HG03139 (cell line): ENCODE measurements at regions not wholly inside any gene's neighbourhood (a gene's known extent, or its start where the extent isn't known, plus 50 kb on each side); places are given as distances from the start of the nearest gene placed in this dataset.
"Not testable (repeated sequence)": the region's sequence is repeated elsewhere in the genome, so short reads cannot be mapped to it uniquely, and the experiment has no call there.

Source experiments
- ATAC-seq: cut with Tn5 transposase; IDR thresholded peaks from one replicate; pipeline ENCODE4 v1.9.1; 2021; ENCODE audit not compliant: unreplicated experiment

DNA sequence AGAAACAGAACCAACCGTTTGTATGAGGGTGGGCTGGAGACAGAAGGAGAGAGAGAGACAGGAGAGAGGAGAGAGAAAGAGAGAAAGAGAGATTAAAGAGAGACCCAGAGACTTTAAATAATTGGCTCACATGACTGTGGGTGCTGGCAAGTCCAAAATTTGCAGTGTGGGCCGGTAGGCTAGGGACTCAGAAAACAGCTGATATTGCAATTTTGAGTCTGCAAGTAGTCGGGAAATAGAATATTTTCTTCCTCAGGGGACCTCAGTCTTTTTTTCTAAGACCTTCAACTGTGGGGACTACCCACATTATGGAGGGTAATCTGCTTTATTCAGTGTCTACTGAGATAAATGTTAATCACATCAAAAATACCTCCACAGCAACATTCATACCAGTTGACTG lies 1439.0 kb downstream of the CDH11 start:
- no peak for ATAC-seq

DNA sequence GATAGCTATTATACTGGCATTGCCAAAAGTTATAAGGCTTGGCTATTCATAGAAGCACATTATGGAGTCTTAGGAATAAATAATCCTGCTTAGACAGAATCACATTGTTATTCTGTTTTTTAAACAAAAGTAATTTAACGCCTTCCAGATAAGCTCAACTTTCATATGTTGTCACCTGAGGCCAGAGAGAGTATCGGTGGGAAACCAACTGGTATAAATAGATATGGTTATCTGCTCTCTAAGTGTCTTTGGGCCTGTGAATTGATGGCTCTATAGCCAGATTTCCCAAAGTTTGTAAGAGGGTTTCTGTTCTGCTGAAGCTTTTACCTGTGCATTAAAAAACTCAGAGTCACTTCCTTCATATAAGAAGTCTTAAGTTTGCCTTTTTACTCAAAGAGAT lies 1449.4 kb downstream of the CDH11 start:
- no peak for ATAC-seq

DNA sequence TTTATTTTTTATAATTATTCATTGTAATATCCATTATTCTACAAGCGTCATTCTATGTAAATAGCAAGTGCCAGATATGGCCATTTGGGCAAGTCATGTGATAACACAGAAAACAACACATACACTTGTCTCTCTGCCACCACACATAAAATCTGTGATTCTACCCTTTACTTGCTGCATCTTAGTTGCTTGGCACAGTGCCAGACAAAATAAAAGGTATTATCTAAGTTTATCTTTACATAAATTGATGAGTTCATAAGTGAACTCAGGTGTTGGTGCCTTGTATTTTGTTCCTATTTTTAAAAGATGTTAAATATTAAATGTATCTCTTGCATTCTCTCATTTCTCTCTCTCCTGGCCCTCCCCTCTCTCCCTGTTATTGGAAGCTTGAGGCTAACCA lies 1458.7 kb downstream of the CDH11 start:
- no peak for ATAC-seq

DNA sequence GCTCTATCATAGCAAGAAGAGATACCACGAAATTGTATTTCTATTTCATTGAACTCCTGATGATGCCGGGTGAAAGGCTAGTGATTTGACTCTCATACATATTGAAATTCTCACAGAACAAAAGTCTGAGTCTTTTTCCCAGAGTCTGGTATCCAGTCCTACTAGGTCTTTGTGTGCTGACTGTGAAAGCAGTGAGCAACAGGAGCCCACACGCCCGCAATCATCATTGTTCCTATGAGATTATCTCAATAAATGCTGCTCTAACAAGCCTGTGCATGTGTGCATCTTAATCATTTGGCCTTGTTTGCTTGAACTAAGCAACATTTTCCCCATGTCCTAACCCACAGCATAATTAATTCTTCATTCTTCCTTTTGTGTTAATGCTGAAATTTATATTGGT lies 1466.0 kb downstream of the CDH11 start:
- no peak for ATAC-seq

DNA sequence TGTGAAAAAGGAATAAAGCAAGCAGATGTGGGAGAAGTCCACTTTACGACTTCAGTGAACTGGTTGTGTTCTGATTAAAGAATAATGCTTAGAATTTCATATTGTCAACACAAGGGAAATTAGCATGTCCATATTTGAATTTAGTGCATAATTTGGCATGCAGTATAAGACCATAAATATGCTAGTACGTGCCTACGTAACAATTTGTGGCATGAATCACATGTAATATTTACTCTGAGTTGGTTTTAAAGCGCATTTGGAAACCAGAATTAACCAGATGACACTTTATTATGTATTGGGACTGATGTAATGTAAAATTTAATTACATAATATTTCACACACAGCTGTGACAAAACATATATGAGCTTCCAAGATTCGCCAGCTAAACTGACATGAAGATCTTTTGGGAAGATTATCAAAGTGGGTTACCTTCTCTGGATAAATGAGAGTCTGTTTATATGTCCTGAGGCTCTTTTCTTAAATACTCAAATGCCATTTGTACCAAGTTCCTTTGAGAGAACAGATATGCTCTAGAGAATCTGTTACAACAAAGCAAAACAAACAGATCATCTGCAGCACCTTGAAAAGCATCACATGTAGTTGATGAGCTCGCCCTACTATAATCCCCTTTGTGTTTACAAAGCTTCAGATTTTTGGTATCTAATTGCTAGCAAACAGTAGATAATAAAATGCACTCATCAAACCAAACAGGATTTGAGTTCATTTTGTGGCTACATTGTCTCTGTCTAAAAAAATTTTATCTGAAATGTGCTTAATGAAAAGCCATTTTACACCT lies 1468.6 kb downstream of the CDH11 start:
- no peak for ATAC-seq

DNA sequence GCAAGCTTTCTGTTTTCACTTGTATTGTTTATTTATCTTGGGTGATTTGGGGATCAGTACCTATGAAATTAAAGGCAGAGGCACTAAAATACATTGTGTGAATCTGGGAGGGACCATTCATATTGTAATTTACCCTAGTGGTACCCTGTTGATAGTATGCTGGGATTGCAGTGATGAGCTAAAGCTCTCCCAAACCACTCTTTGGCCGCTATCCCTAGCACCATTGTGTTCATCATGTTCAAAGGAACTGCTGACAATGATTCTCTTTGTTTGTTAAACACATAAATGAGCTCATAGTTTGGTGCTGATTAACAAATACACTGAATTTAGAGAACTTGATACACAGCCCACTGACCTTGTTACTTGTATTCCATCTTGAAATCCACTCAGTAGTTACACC lies 1469.8 kb downstream of the CDH11 start:
- ATAC-seq, result no peak

DNA sequence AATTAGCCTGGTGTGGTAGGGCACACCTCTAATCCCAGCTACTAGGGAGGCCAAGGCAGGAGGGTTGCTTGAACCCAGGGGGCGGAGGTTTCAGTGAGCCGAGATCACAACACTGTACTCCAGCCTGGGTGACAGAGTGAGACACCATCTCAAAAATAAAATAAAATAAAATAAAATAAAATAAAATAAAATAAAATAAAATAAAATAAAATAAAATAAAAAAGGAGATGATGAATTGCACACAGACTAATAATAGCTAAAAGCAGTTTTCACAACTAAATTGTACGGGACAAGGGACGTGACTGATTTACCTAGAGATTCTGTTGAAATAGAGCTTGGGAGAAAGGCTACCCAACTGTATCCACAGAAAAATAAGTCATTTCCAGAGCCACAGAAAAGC lies 1471.3 kb downstream of the CDH11 start:
- ATAC-seq, result no peak

DNA sequence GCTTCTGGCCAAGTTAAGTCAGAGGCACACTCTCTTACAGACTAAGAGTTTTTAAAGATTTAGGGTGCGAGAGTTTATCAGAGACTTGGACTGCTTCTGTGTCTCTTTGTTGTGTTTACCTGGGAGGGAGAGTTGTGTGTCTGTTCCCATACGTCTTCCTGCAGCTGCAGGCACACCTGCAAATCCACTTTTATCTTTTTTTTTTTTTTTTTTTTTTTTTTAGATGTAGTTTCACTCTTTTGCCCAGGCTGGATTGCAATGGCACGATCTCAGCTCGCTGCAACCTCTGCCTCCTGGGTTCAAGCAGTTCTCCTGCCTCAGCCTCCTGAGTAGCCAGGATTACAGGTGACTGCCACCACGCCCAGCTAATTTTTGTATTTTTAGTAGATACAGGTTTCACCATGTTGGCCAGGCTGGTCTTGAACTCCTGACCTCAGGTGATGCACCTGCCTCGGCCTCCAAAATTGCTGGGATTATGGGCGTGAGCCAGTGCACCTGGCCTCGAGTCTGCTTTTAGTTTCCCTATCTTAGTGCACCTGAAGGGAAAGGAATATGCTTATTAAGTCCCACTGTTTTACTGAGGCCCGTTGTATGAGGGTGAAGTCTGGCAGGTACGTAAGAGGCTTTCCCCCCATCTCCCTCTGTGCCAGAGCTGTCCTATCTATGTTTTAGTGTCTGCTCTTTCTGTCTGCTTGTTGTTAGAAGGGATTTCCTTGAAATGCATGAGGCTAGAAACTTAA lies 1488.0 kb downstream of the CDH11 start:
- not testable (repeated sequence) for ATAC-seq

DNA sequence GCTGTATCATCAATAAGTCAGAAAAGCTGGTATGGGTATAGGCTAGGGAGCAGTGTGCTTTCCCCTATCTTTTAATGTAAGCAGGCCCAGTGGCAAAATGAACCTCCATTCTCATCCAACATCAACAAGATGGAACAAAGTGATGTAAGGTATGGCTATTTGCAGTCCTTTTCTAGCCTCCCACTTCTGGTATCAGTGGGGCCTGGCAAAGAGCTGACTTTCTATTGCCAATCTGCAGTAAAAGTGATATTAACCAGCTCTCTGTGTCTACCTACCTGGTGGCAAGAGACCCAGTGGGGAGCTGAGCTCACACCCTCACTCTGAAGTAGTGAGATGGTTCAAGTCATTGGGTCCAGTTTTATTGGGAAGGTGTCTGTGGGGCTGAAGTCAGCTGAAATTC lies 1492.6 kb downstream of the CDH11 start:
- ATAC-seq, result no peak

DNA sequence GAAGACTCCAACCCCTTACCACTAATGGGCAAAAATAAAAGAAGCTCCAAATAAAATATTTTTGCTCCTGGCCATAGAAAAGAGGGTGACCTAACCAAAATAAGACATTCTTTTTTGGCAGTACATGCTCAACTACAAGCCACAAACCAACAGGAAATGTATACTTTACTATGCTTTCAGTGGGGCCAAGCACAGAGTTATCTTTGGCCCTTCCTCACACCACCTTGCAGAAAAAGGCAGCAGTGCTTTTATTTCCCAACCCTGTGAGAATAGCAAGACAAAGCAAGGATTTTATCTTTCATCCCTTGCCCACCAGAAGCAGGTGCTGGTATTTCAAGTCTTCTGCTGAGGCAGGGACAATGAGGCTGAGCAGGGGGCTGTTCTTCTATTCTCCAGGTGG lies 1493.1 kb downstream of the CDH11 start:
- no peak for ATAC-seq

DNA sequence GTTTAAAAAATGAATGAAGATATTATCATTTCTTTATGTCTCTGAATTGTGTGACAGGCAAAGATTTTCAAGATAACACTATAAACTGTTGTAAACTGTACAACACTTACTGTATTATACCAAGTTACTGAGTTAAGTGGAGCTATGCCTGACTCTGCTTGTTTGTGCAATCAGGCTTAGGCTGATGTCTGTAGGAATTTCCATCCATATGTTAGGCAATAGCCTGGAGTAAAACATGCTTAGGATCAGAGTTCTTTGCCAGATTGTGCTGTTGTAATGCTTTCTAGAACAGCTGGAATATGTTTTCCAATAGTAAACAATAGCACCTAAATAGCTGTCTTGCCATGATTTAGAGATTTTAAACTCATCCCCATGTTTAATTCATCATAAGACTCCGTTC lies 1496.7 kb downstream of the CDH11 start:
- ATAC-seq, result no peak

DNA sequence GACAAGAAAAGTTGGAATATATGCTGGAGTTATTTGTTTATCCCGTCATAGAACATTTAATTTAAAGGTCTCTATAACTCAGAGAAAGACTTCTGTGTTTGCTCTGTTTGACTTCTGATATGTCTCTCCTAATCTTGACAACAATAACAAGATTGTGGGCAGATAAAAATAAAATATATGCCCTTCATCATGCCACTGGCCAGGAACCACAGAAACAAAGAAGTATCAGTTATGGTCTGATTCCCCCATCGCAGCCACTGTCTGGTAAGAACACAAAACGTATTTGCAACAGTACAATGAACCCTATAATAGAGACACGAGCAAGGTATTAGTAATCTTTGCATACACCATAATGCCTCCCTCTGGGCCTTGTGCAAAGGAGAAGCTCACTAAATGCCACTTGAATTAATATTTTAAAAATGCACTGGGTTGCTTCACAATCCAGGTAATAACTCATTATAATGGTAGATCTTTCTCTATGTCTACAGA lies 1498.3 kb downstream of the CDH11 start:
- no peak for ATAC-seq

DNA sequence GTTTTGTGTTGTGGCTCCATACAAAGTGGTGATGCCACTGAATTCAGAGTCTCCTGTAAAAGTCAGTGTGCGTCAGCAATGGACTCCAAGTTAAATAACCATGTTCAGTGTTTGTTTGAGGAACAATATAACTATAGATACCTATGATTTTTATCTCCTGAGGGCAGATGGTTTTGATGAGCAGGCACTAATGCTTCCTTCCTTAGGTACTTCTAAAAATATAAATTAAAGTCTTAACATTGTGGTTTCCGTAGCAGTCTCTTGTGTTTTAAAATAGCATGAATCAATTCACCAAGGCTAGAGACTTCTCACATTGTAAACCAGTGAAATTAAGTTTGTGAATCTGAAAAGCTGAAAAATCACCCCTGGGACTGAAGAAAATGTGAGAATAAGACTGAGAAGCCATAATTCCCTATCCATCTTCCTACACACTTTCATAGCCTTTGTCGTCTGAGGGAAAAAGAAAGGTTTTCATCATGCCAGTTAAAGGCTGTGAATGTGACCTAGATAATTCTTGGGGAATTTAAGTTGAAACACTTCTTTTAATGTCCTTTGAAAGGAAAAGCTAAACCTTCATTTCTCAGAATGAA lies 1502.9 kb downstream of the CDH11 start:
- ATAC-seq, result no peak

DNA sequence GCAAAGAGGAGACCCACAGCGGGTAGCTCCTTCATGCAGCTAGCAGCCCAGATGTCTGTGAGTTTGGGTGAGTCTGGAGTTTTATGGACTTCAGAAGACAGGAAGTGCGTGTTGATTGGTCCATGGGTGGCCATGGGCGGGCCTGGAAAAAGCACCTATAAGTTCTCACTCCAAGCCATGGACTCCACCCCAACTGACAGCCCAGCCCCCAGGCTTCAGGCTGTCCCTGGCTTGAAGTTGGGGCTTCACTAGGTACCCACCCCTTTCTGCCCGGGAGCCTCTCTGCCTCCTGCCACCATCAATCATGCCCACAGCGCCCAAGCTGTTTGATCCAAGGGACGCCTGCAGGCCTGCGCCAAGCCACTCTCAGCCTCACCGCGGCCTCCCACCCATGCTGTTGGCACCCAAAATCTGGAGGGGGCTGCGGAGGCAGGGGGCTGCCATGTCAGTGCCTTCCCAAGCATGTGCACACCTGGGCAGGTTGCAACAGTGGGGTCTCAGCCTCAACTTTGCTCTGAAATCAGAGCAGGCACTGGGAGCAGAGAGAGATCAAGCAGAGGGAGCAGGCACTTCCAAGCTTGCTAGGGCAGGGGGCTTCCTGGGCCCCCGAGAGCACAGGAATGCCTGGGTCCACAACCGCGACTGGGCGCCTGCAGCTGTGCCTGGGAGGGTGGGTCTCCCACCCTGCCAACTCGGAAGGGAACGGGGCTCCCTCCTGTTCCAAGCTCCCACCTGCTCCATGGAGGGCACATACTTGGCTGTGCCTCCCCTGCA lies 1503.7 kb downstream of the CDH11 start:
- ATAC-seq, result no peak

DNA sequence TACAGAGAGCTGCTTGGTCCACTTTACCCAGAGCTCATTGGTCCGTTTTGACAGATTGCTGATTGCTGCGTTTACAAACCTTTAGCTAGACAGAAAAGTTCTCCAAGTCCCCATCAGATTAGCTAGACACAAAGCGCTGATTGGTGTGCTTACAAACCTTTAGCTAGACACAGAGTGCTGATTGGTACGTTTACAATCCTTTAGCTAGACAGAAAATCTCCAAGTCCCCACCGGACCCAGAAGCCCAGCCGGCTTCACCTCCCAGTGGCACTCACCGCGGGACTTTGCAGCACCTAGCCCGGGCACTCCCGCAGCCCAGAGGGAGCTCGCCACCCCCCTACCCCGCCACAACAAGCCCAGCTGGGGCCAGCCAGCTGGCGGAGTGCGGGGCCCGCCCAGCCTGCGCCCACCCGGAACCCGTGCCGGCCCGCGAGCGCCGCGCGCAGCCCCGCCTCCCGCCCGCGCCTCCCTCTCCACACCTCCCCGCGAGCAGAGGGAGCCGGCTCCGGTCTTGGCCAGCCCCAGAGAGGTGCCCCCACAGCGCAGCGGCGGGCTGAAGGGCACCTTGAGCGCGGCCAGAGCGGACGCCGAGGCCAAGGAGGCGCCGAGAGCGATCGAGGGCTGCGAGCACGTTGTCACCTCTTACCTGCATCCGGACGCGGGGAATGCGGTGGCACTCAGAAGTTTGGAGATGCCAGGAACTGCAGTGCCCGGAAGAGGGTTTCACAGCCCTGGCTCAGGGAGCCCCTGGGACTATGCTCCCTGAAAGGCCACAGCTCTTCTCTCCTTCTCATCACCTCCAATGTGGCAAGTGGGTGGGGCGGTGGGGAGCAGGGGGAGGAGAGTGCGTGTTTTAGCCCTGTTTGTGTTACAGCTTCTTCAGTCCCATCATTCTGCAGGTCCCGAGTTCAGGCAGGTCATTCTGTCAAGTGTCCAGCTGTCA lies 1504.5 kb downstream of the CDH11 start:
- no peak for ATAC-seq

DNA sequence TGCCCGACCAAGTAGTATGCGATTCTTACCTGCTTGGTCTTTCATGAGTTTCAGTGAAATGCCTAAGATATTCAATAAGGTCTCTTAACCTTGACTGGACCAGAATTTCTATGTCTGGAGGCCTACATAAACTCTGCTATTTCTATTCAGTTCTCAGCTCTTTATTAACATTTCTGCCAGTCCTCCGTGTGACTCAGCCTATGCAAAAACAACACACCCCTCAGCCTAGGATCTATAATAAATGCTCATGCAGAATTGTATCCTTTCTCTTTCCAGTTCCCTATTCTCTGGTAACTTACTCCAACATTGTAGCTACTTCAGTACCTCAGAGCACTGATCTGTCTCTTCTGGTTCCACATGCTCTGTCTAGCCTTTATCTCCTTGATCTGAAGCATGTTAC lies 1507.4 kb downstream of the CDH11 start:
- ATAC-seq, result no peak

DNA sequence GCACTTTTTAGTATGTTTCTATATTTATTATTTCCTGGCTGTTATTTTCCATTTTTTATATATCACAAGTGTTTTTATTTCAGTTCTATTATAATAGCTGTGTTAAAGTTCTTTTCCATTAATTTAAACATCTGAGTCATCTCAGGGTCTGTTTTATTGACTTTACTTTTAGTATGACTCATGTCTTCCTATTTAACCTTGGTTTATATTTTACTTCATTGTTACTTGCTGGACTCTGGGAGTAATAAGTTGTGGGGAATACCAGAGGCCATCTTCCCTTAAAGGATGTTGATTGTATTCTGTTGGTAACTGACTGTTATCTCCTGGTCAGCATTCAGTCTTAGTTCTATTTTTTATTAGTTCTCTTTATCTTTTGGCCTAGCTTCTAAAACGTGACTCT lies 1508.2 kb downstream of the CDH11 start:
- ATAC-seq, result no peak

DNA sequence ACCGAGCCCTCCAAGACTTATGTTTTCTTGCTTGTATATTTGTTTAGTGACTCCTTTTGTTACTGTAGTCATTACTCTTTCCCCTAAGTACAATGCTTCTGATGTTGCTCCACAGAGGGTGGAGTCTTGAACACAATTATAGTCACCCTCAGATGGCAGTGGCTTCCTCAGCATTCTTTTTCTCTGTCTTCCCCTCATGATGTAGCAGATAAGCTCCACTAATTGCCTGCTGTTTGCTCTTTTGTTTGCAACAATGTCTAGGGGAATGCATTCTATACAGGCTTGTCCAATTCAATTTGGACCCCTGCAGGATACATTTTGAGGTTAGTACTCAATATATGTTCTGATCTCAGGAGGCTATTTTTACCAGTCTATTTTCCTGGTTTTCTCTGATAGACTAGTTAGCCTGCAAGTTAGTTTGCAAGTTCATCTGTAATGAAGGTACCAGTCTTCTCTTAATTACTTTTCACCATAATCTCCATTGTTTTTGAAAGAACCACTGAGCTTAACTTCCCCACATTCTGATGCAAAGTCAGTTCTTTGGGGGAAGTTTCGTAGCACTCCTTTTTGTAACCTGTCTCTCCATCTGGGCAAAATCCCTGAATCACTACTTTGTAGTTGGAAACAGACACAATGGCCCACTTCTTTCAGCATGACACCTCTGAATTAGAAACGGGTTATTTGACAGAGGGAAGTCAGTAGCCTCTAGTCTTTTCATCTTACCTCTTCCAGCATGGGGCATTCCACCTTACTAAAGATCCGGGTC lies 1509.2 kb downstream of the CDH11 start:
- no peak for ATAC-seq

DNA sequence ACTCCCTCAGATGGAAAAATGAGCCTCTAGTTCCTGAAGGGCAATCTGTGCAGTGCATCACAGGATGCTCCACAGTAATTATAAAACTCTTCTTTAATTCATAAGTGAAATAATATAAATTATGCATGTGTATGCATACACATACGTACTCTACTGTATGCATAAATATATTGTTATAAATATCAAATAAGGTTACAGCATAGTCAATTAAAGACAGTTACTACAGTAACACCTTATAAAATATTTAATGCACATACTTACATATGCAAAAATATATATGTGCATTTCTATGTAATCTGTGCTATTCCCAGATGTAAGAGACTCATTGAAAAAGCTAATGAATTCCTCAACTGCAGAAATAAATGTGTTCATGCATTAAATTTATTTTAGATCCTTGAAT lies 1515.1 kb downstream of the CDH11 start:
- no peak for ATAC-seq
